Globus pallidus (tissue), 1 donor: ENCODE measurements at regions not wholly inside any gene's neighbourhood (a gene's known extent, or its start where the extent isn't known, plus 50 kb on each side); places are given as distances from the start of the nearest gene placed in this dataset.

Source experiments
- DNase-seq: peaks from one replicate; pipeline ENCODE4 v3.0.0-alpha.2; 2015; ENCODE audit warnings: low spot score

- peak; percentile 43 for DNase-seq
These were observed 517.7 kb upstream of the MYT1L start for GRCh38 chr2:2848621-2849333.

GRCh38 chr2:2848198-2848597 is 517.1 kb upstream of the MYT1L start:
- no peak for DNase-seq

GRCh38 chr2:2847209-2847676 is 516.2 kb upstream of the MYT1L start:
- DNase-seq, result peak; percentile 33

GRCh38 chr2:2846332-2847208 is 515.5 kb upstream of the MYT1L start:
- DNase-seq, result peak; percentile 33

GRCh38 chr2:2845806-2846315 is 514.8 kb upstream of the MYT1L start:
- DNase-seq, result no peak

GRCh38 chr2:2845267-2845666 is 514.2 kb upstream of the MYT1L start:
- DNase-seq, result no peak

- DNase-seq, result no peak
These were observed 513.0 kb upstream of the MYT1L start for GRCh38 chr2:2843969-2844548.

- no peak for DNase-seq
These were observed 511.4 kb upstream of the MYT1L start for GRCh38 chr2:2842466-2842865.

- no peak for DNase-seq
These were observed 509.7 kb upstream of the MYT1L start for GRCh38 chr2:2840681-2841300.

- peak; percentile 39 for DNase-seq
These were observed 508.9 kb upstream of the MYT1L start for GRCh38 chr2:2839782-2840531.

- no peak for DNase-seq
These were observed 508.3 kb upstream of the MYT1L start for GRCh38 chr2:2839393-2839781.

- DNase-seq, result no peak
These were observed 507.4 kb upstream of the MYT1L start for GRCh38 chr2:2838548-2838845.

GRCh38 chr2:2837746-2838547 is 506.9 kb upstream of the MYT1L start:
- DNase-seq, result no peak

- no peak for DNase-seq
These were observed 505.4 kb upstream of the MYT1L start for GRCh38 chr2:2836343-2837070.

- DNase-seq, result no peak
These were observed 503.6 kb upstream of the MYT1L start for GRCh38 chr2:2834516-2835254.

GRCh38 chr2:2834105-2834504 is 503.0 kb upstream of the MYT1L start:
- DNase-seq, result no peak

- no peak for DNase-seq
These were observed 501.6 kb upstream of the MYT1L start for GRCh38 chr2:2832657-2833056.

GRCh38 chr2:2831633-2832032 is 500.6 kb upstream of the MYT1L start:
- DNase-seq, result no peak

- no peak for DNase-seq
These were observed 499.5 kb upstream of the MYT1L start for GRCh38 chr2:2830576-2830975.
